IMR-90 (cell line): ENCODE measurements at regions not wholly inside any gene's neighbourhood (a gene's known extent, or its start where the extent isn't known, plus 50 kb on each side); places are given as distances from the start of the nearest gene placed in this dataset.

Experiments used
- BHLHE40 ChIP-seq: fragments of 150-350 bp; IDR thresholded peaks from 2 replicates; pipeline ENCODE4 v1.6.1; 2016; ENCODE audit warnings: mild to moderate bottlenecking, low read depth, low read length
- CEBPB ChIP-seq: IDR thresholded peaks from 2 replicates; pipeline ENCODE4 v1.6.1; 2012; ENCODE audit warnings: low read depth, low read length, improper control_type of control experiment
- CTCF ChIP-seq: conservative IDR thresholded peaks from 2 replicates; pipeline ENCODE4 v1.5.1; 2012; ENCODE audit warnings: mild to moderate bottlenecking, low read depth, low read length, improper control_type of control experiment
- MAFK ChIP-seq: IDR thresholded peaks from 2 replicates; pipeline ENCODE4 v1.6.1; 2012; ENCODE audit warnings: low read depth, low read length, improper control_type of control experiment
- MXI1 ChIP-seq: IDR thresholded peaks from 2 replicates; pipeline ENCODE4 v1.6.1; 2012; ENCODE audit warnings: low read depth, mild to moderate bottlenecking, low read length, moderate library complexity, borderline replicate concordance
- NFE2L2 ChIP-seq: fragments of 150-350 bp; IDR thresholded peaks from 2 replicates; pipeline ENCODE4 v1.6.1; 2016; ENCODE audit warnings: low read depth, mild to moderate bottlenecking, low read length
- POLR2A ChIP-seq: IDR thresholded peaks from 2 replicates; pipeline ENCODE4 v1.6.1; 2012; ENCODE audit warnings: mild to moderate bottlenecking, low read depth, low read length
- RAD21 ChIP-seq: IDR thresholded peaks from 2 replicates; pipeline ENCODE4 v1.6.1; 2012; ENCODE audit warnings: low read length, improper control_type of control experiment
- SMC3 ChIP-seq: fragments of 150-350 bp; IDR thresholded peaks from 2 replicates; pipeline ENCODE4 v1.6.1; 2016; ENCODE audit warnings: low read depth, mild to moderate bottlenecking, antibody characterized with exemption, low read length, moderate library complexity
- USF2 ChIP-seq: fragments of 150-350 bp; IDR thresholded peaks from 2 replicates; pipeline ENCODE4 v1.6.1; 2017; ENCODE audit warnings: mild to moderate bottlenecking, antibody characterized with exemption, low read length, low read depth

GRCh38 chr2:217402144-217402543 is 542.3 kb upstream of the TNP1 start:
- TF ChIP-seq CTCF (no peak), BHLHE40 (no peak), CEBPB (no peak), SMC3 (no peak), USF2 (no peak), MXI1 (no peak), POLR2A (no peak), NFE2L2 (no peak), RAD21 (no peak), MAFK (no peak)
